ENCODE measurements at regions not wholly inside any gene's neighbourhood (a gene's known extent, or its start where the extent isn't known, plus 50 kb on each side); places are given as distances from the start of the nearest gene placed in this dataset.

GRCh38 chr2:42917425-42917927, 125.1 kb upstream of the HAAO start:
- TF ChIP-seq, protein P1, sequence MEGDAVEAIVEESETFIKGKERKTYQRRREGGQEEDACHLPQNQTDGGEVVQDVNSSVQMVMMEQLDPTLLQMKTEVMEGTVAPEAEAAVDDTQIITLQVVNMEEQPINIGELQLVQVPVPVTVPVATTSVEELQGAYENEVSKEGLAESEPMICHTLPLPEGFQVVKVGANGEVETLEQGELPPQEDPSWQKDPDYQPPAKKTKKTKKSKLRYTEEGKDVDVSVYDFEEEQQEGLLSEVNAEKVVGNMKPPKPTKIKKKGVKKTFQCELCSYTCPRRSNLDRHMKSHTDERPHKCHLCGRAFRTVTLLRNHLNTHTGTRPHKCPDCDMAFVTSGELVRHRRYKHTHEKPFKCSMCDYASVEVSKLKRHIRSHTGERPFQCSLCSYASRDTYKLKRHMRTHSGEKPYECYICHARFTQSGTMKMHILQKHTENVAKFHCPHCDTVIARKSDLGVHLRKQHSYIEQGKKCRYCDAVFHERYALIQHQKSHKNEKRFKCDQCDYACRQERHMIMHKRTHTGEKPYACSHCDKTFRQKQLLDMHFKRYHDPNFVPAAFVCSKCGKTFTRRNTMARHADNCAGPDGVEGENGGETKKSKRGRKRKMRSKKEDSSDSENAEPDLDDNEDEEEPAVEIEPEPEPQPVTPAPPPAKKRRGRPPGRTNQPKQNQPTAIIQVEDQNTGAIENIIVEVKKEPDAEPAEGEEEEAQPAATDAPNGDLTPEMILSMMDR (conservative IDR thresholded peaks at IDR 0.05; ENCODE audit: low read length), result no peak
- no peak for TF ChIP-seq EZH2phosphoT487 (IDR thresholded peaks at IDR 0.05; ENCODE audit: borderline replicate concordance)

Data from Loucy (cell line).